ENCODE measurements at regions not wholly inside any gene's neighbourhood (a gene's known extent, or its start where the extent isn't known, plus 50 kb on each side); places are given as distances from the start of the nearest gene placed in this dataset.
"Not testable (repeated sequence)": the region's sequence is repeated elsewhere in the genome, so short reads cannot be mapped to it uniquely, and the experiment has no call there.

- DNase-seq (ENCODE audit: low read depth) = no peak
Observed at GRCh38 chr2:16461672-16462071, 204.0 kb downstream of the CYRIA start.

- no peak for DNase-seq (ENCODE audit: low read depth)
Observed at GRCh38 chr2:16459606-16460005, 206.0 kb downstream of the CYRIA start.

- no peak for DNase-seq (ENCODE audit: low read depth)
Observed at GRCh38 chr2:16454621-16455020, 211.0 kb downstream of the CYRIA start.

GRCh38 chr2:16452123-16452522, 213.5 kb downstream of the CYRIA start:
- no peak for DNase-seq (ENCODE audit: low read depth)

- no peak for DNase-seq (ENCODE audit: low read depth)
Observed at GRCh38 chr2:16446706-16447105, 218.9 kb downstream of the CYRIA start.

- no peak for DNase-seq (ENCODE audit: low read depth)
Observed at GRCh38 chr2:16442971-16443370, 222.7 kb downstream of the CYRIA start.

- DNase-seq (ENCODE audit: low read depth) = no peak
Observed at GRCh38 chr2:16441431-16441830, 224.2 kb downstream of the CYRIA start.

- DNase-seq (ENCODE audit: low read depth) = no peak
Observed at GRCh38 chr2:16440898-16441297, 224.7 kb downstream of the CYRIA start.

- no peak for DNase-seq (ENCODE audit: low read depth)
Observed at GRCh38 chr2:16438613-16439321, 226.9 kb downstream of the CYRIA start.

GRCh38 chr2:16437189-16437588, 228.4 kb downstream of the CYRIA start:
- no peak for DNase-seq (ENCODE audit: low read depth)

GRCh38 chr2:16434393-16434792, 231.2 kb downstream of the CYRIA start:
- no peak for DNase-seq (ENCODE audit: low read depth)

GRCh38 chr2:16430846-16431245, 234.8 kb downstream of the CYRIA start:
- DNase-seq (ENCODE audit: low read depth) = no peak

- no peak for DNase-seq (ENCODE audit: low read depth)
Observed at GRCh38 chr2:16429431-16430145, 236.0 kb downstream of the CYRIA start.

GRCh38 chr2:16429002-16429401, 236.6 kb downstream of the CYRIA start:
- DNase-seq (ENCODE audit: low read depth) = no peak

- no peak for DNase-seq (ENCODE audit: low read depth)
Observed at GRCh38 chr2:16425462-16426336, 239.9 kb downstream of the CYRIA start.

GRCh38 chr2:16420421-16420820, 245.2 kb downstream of the CYRIA start:
- DNase-seq (ENCODE audit: low read depth) = no peak

- no peak for DNase-seq (ENCODE audit: low read depth)
Observed at GRCh38 chr2:16417726-16418125, 247.9 kb downstream of the CYRIA start.

- DNase-seq (ENCODE audit: low read depth) = no peak
Observed at GRCh38 chr2:16416651-16417050, 249.0 kb downstream of the CYRIA start.

GRCh38 chr2:16415861-16416260, 249.8 kb downstream of the CYRIA start:
- not testable (repeated sequence) for DNase-seq (ENCODE audit: low read depth)

- DNase-seq (ENCODE audit: low read depth) = no peak
Observed at GRCh38 chr2:16413947-16414346, 251.7 kb downstream of the CYRIA start.

GRCh38 chr2:16413285-16413684, 252.3 kb downstream of the CYRIA start:
- DNase-seq (ENCODE audit: low read depth) = no peak

- DNase-seq (ENCODE audit: low read depth) = no peak
Observed at GRCh38 chr2:16412321-16413030, 253.2 kb downstream of the CYRIA start.

Measured in amniotic epithelial cell (primary cell).